ENCODE measurements at regions not wholly inside any gene's neighbourhood (a gene's known extent, or its start where the extent isn't known, plus 50 kb on each side); places are given as distances from the start of the nearest gene placed in this dataset.

- no peak for DNase-seq
Measured at GRCh38 chr2:156647377-156648010, 211.3 kb downstream of the GPD2 start.

GRCh38 chr2:156648522-156648921 is 212.3 kb downstream of the GPD2 start:
- no peak for DNase-seq

- DNase-seq: no peak
Measured at GRCh38 chr2:156649596-156649995, 213.4 kb downstream of the GPD2 start.

GRCh38 chr2:156652691-156653090 is 216.5 kb downstream of the GPD2 start:
- DNase-seq: no peak

- no peak for DNase-seq
Measured at GRCh38 chr2:156653675-156654074, 217.5 kb downstream of the GPD2 start.

- DNase-seq: no peak
Measured at GRCh38 chr2:156657809-156658208, 221.6 kb downstream of the GPD2 start.

- no peak for DNase-seq
Measured at GRCh38 chr2:156659694-156660093, 223.5 kb downstream of the GPD2 start.

- no peak for DNase-seq
Measured at GRCh38 chr2:156663757-156664409, 227.7 kb downstream of the GPD2 start.

GRCh38 chr2:156666130-156666785 is 230.1 kb downstream of the GPD2 start:
- DNase-seq: no peak

- DNase-seq: no peak
Measured at GRCh38 chr2:156670104-156670503, 233.9 kb downstream of the GPD2 start.

- no peak for DNase-seq
Measured at GRCh38 chr2:156671706-156672361, 235.7 kb downstream of the GPD2 start.

GRCh38 chr2:156672556-156673332 is 236.6 kb downstream of the GPD2 start:
- DNase-seq: no peak

- no peak for DNase-seq
Measured at GRCh38 chr2:156673333-156673615, 237.1 kb downstream of the GPD2 start.

GRCh38 chr2:156673981-156674380 is 237.8 kb downstream of the GPD2 start:
- DNase-seq: no peak

GRCh38 chr2:156675896-156676295 is 239.7 kb downstream of the GPD2 start:
- no peak for DNase-seq

- DNase-seq: no peak
Measured at GRCh38 chr2:156679820-156680219, 243.6 kb downstream of the GPD2 start.

- DNase-seq: no peak
Measured at GRCh38 chr2:156680266-156680665, 244.1 kb downstream of the GPD2 start.

- no peak for DNase-seq
Measured at GRCh38 chr2:156687126-156687525, 250.9 kb downstream of the GPD2 start.

GRCh38 chr2:156687715-156688114 is 251.5 kb downstream of the GPD2 start:
- no peak for DNase-seq

GRCh38 chr2:156689939-156690338 is 253.8 kb downstream of the GPD2 start:
- DNase-seq: no peak

- DNase-seq: no peak
Measured at GRCh38 chr2:156691014-156691413, 254.8 kb downstream of the GPD2 start.

- DNase-seq: no peak
Measured at GRCh38 chr2:156695020-156695419, 258.8 kb downstream of the GPD2 start.

- no peak for DNase-seq
Measured at GRCh38 chr2:156695595-156695994, 259.4 kb downstream of the GPD2 start.
